ENCODE measurements at regions not wholly inside any gene's neighbourhood (a gene's known extent, or its start where the extent isn't known, plus 50 kb on each side); places are given as distances from the start of the nearest gene placed in this dataset.

GRCh38 chr4:126395664-126396063 is 1080.9 kb downstream of the FAT4 start:
- no peak for ATAC-seq
- TF ChIP-seq GLIS3 (CRISPR knock-in tag; IDR thresholded peaks at IDR 0.05) (no peak), ZNF70 (CRISPR knock-in tag; IDR thresholded peaks at IDR 0.05) (no peak), ESRRG (CRISPR knock-in tag; IDR thresholded peaks at IDR 0.05) (no peak), TSHZ2 (CRISPR knock-in tag; IDR thresholded peaks at IDR 0.05) (no peak), PPARA (CRISPR knock-in tag; IDR thresholded peaks at IDR 0.05; ENCODE audit: borderline replicate concordance) (no peak), ISL1 (CRISPR knock-in tag; IDR thresholded peaks at IDR 0.05) (no peak), ZFP3 (CRISPR knock-in tag; IDR thresholded peaks at IDR 0.05) (no peak), ARNTL (CRISPR knock-in tag; IDR thresholded peaks at IDR 0.05; ENCODE audit: borderline replicate concordance, low read depth) (no peak), TOX (CRISPR knock-in tag; IDR thresholded peaks at IDR 0.05; ENCODE audit: borderline replicate concordance) (no peak), ZFP30 (CRISPR knock-in tag; IDR thresholded peaks at IDR 0.05) (no peak), SNAI2 (CRISPR knock-in tag; IDR thresholded peaks at IDR 0.05) (no peak), BACH2 (CRISPR knock-in tag; IDR thresholded peaks at IDR 0.05; ENCODE audit: borderline replicate concordance) (no peak), CREB5 (CRISPR knock-in tag; IDR thresholded peaks at IDR 0.05; ENCODE audit: low read depth) (no peak)

- TF ChIP-seq TSHZ2 (CRISPR knock-in tag; IDR thresholded peaks at IDR 0.05) (no peak), BACH2 (CRISPR knock-in tag; IDR thresholded peaks at IDR 0.05; ENCODE audit: borderline replicate concordance) (no peak), TCF4 (CRISPR knock-in tag; IDR thresholded peaks at IDR 0.05; ENCODE audit: borderline replicate concordance) (no peak), OSR1 (CRISPR knock-in tag; IDR thresholded peaks at IDR 0.05) (no peak), ZNF8 (CRISPR knock-in tag; IDR thresholded peaks at IDR 0.05) (no peak), ESRRG (CRISPR knock-in tag; IDR thresholded peaks at IDR 0.05) (no peak), ZFP30 (CRISPR knock-in tag; IDR thresholded peaks at IDR 0.05) (no peak), SNAI2 (CRISPR knock-in tag; IDR thresholded peaks at IDR 0.05) (no peak), ZC3H10 (CRISPR knock-in tag; IDR thresholded peaks at IDR 0.05) (no peak), POU6F1 (CRISPR knock-in tag; IDR thresholded peaks at IDR 0.05; ENCODE audit: borderline replicate concordance, low read depth) (no peak), ISL1 (CRISPR knock-in tag; IDR thresholded peaks at IDR 0.05) (no peak), CSRNP3 (CRISPR knock-in tag; IDR thresholded peaks at IDR 0.05) (no peak)
- no peak for ATAC-seq
Measured at GRCh38 chr4:126396121-126396520, 1081.4 kb downstream of the FAT4 start.

- no peak for ATAC-seq
- TF ChIP-seq ZFP30 (CRISPR knock-in tag; IDR thresholded peaks at IDR 0.05): no peak
- no peak for TF ChIP-seq ISL1 (CRISPR knock-in tag; IDR thresholded peaks at IDR 0.05)
- no peak for TF ChIP-seq ZFP3 (CRISPR knock-in tag; IDR thresholded peaks at IDR 0.05)
- TF ChIP-seq ARNTL (CRISPR knock-in tag; IDR thresholded peaks at IDR 0.05; ENCODE audit: borderline replicate concordance, low read depth): no peak
- no peak for TF ChIP-seq GLIS3 (CRISPR knock-in tag; IDR thresholded peaks at IDR 0.05)
- TF ChIP-seq TCF4 (CRISPR knock-in tag; IDR thresholded peaks at IDR 0.05; ENCODE audit: borderline replicate concordance): no peak
- no peak for TF ChIP-seq OSR1 (CRISPR knock-in tag; IDR thresholded peaks at IDR 0.05)
- no peak for TF ChIP-seq ESRRG (CRISPR knock-in tag; IDR thresholded peaks at IDR 0.05)
- no peak for TF ChIP-seq RARB (CRISPR knock-in tag; IDR thresholded peaks at IDR 0.05)
- no peak for TF ChIP-seq TOX (CRISPR knock-in tag; IDR thresholded peaks at IDR 0.05; ENCODE audit: borderline replicate concordance)
- TF ChIP-seq ZNF8 (CRISPR knock-in tag; IDR thresholded peaks at IDR 0.05): no peak
- TF ChIP-seq CREB5 (CRISPR knock-in tag; IDR thresholded peaks at IDR 0.05; ENCODE audit: low read depth): no peak
- no peak for TF ChIP-seq CSDC2 (CRISPR knock-in tag; IDR thresholded peaks at IDR 0.05)
Measured at GRCh38 chr4:126396703-126397102, 1081.9 kb downstream of the FAT4 start.
